Left renal cortex interstitium (tissue), 4 donors: ENCODE measurements at regions not wholly inside any gene's neighbourhood (a gene's known extent, or its start where the extent isn't known, plus 50 kb on each side); places are given as distances from the start of the nearest gene placed in this dataset.
"Not testable (repeated sequence)": the region's sequence is repeated elsewhere in the genome, so short reads cannot be mapped to it uniquely, and the experiment has no call there.

Experiments used
- DNase-seq, 4 donors: peaks; one replicate each; pipeline ENCODE4 v3.0.0-alpha.2; 2013; ENCODE audit warnings: low read depth in 4 of 4, low spot score in 2 of 4, missing footprints in 1 of 4

DNA sequence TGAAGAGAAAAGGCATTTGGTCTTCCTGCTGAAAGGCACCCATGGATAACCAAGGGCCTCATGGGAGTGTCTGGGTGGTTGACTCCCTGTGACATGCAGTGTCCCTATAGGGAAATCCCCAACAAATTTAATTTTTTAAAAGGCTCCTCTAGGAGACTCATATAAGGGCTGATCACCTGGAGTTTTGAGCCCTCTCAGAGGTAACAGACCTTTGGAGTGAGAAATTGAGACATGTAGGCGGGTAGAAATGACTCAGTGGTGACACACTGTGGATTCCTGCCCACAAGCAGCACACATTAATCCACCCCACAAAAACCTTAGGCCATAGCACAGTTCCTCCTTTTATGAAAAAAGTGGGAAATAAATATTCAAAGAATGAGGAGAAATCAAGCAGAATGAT is 557.0 kb upstream of the CNTNAP5 start:
- no peak for DNase-seq

DNA sequence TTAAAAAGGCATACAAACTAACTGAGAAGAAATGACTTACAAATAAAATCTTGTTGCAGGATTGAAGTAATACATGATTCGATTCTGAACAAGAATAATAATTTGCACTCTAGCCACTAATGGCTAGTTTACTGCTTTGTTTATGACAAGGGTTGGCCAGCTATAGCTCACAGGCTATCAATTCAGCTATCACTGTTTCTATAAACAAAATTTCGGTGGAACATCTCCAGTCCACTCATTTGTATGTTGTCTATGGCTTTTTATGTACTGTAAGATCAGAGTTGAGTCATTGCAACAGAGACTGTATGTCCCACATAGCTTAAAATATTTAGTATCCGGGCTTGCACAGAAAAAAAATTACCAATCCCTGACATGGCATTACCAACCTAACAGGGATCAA is 543.7 kb upstream of the CNTNAP5 start:
- DNase-seq: no peak

GRCh38 chr2:123485056-123485455 is 540.0 kb upstream of the CNTNAP5 start:
- DNase-seq: no peak

DNA sequence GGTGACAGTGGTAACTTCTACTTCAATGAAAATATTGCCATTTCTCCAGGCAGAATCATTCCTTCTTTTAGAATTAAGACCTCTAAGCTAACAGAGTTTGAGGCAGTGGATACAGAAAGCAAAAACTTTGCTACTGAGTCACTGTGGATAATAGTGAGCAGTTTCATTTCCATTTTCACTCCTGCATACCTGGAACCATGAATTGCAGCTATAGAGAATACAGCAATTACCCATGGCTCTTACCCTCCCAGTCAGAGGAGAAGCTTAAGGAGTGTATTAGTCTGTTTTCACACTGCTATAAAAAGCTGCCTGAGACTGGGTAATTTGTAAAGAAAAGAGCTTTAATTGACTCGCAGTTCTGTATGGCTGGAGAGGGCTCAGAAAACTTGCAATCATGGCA is 531.4 kb upstream of the CNTNAP5 start:
- DNase-seq: no peak

DNA sequence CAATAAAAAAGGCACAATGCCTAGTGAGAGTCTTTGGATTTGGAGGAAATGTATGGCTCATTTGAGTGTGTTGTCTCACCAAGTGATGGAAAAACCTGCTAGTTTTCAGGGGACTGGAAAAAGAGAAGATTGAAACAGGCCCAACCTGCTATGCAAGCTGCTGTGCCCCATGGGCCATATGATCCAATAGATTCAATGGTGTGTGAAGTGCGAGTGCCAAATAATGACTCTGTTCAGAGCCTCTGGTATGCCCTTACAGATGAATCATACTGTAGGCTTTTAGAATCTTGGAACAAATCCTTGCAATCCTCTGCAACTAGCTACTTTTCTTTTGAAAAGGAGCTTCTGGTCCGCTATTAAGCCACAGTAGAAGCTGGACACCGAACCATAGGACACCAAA is 529.8 kb upstream of the CNTNAP5 start:
- no peak for DNase-seq

DNA sequence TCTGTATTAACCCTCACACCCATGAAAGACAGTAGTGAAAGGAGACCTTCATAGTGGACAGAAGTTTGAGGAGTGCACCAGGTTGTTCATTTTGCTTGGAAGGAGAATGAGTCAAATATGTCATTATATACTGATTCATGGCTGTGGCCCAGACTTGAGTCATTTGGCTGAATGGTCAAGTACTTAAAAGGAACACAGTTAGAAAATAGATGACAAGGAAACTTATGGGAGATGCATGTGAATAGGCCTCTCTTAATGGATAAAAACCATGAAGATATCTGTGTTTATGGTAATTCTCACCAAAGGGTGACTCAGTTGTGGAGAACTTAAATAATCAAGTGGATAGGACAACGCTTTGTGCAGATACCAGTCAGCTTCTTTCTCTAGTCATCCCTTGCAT is 524.7 kb upstream of the CNTNAP5 start:
- no peak for DNase-seq

GRCh38 chr2:123500988-123501387 is 524.1 kb upstream of the CNTNAP5 start:
- DNase-seq: no peak

DNA sequence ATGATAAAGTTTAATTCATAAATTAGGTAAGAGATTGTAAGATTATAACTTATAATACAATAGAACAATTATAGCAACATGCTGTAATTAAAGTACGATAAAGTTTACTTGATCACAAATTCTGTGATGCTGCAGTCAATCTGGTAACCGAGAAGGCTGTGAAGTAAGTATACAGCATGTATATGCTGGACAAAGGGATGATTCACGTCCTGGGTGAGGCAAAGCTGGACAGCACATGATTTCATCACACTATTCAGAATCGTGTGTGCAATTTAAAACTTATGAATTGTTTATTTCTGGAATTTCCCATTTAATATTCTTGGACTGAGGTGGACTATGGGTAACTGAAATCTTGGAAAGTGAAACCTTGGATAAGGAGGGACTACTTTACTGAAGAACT is 522.2 kb upstream of the CNTNAP5 start:
- no peak for DNase-seq

DNA sequence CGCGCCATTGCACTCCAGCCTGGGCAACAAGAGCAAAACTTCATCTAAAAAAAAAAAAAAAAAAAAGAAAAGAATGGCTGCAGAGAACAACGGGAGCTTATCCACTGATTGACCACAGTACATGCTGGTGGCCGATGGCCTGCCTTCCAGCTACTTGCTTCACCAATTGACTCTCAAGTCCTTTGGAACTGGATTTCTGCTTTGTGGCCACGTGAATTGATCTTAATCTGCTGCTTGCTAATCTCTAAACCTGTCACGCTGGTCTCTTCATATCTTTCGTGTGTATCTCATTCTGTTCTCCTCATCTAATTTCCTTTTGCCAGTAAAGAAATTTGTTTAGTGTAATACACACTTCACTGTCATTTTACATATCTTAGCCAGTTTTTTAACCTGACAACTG is 512.5 kb upstream of the CNTNAP5 start:
- no peak for DNase-seq

DNA sequence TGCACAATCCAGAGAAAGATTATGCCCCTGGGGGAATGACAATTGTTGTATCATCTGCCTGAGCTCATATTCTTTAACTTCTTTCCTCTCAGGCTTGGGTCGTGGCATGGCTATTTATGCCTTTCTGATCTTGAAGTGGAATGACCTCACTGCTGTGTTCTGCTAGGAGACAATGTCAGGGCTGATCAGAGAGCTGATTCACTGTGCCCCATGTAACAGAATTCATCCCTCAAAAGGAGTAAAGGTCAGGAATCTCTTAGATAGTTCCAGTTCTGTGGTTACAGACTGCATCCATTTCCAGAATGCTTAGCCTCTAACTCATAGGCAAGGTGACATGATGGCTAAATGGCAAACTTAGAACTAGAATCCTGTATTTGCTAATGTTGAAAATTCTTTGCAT is 511.7 kb upstream of the CNTNAP5 start:
- no peak for DNase-seq

DNA sequence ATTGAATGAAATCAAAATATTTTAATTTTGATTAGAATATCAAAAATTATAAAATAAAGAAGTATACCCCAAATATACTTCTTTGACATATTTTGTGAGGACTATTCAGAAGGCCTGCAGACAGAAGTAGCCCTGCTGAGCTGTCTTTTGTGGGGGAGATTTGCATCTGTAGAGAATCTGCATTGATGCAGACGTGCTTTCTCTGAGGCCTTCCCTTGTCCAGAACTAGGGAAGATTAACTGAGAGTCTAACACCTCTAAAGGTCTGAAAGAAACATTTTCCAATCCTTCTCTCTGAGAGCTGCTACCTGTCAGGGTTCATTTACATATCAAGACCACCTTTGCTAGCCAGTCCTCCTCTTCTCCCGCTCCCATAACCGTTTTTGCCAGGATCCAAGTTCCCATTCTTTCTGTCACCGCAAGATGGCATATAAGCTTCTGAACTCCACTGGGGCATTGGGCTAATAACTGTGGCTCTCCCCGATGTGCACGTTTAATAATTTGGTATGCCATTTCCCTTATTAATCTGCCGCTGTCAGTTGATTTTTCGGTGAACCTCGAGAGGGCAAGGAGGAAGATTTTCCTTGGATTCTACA is 510.4 kb upstream of the CNTNAP5 start:
- no peak for DNase-seq

DNA sequence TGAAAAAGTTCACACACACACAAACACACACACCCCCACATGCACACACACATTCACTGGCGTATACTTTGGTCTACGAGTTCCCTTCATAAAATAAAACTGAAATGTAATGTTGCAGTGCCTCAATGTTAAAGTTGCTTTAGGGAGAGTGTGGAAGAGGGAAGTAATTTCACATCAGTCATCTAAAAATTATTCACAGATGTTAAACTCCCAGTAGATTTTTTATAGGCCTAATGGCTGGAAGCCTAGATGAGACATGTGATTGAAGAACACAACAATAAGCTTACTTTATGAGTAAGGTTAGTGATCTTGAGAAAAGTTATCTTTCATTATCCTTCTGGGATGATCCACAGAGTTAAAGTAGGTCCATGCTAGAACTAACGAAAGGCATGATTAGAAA is 506.7 kb upstream of the CNTNAP5 start:
- no peak for DNase-seq

DNA sequence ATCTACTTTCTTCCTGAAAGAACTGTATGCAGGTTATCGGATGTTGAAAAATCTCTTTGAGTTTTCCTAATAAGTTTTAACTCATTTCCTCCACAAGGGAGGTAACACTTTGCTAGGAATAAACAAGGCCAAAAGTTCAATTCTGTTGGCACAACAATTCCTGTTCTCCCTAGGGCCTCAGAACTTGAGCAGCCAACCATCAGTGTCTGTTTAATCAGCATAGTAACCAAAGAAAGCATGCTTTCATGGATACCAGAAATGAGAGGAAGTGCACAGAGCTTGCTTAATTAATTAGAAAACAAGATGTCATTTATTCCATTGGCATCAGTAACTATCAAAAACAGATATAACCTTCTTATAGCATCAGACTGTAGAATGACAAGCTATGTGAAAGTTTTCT is 503.2 kb upstream of the CNTNAP5 start:
- no peak for DNase-seq

GRCh38 chr2:123522498-123522897 is 502.6 kb upstream of the CNTNAP5 start:
- DNase-seq: not testable (repeated sequence)

DNA sequence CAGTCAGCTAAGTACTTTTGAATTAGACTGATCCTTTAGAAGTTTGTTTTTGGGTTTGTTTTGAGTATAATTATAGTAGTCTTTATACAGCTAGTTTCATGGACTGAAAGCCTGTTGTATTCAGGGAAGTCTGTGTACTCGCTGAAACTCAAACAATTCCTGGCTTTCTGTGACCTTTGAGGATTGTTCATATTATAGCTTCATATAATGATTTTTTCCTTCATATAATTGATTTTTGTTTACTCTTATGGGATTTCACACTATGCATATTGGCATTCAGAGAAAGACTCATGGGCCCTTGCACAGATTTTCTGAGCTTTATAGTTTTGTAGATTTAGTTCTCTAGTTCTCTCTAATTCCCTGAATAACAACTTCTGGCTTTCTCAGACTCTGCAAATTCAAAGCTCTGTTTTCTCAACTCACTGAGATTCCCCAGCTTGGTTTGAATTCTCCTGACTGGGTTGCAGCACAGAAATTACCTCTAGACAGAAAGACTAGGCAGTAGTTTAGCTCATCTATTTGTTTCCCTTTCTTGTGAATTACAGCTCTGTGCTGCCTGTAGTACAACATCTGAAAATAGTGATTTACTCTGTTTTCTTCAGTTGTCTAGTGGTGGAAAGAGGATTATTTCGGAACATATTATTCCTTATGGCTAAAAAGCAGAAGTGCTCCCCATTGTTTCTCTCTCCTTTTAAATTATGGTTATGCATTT is 495.9 kb upstream of the CNTNAP5 start:
- no peak for DNase-seq

DNA sequence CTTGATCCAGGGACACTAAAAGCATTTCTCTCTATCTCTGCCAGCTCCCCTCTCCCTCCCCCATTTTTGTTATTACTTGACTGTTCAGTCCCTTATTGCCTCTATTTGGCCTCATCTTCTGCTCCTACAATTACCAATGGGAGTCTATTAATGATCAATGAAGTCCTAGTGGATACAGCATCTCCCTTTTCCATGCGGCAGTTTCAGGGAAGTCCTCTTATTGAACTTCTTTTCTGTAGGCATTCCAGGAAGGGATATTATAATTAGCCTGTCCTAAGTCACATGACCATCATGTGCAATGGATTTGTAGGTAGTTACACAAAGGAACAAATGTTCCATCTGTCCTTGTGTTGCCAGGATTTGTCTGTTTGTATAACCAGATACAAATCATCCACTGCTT is 495.1 kb upstream of the CNTNAP5 start:
- DNase-seq: no peak

GRCh38 chr2:123532126-123532525 is 493.0 kb upstream of the CNTNAP5 start:
- DNase-seq: no peak

- no peak for DNase-seq
These were observed 492.1 kb upstream of the CNTNAP5 start for GRCh38 chr2:123532994-123533393.

DNA sequence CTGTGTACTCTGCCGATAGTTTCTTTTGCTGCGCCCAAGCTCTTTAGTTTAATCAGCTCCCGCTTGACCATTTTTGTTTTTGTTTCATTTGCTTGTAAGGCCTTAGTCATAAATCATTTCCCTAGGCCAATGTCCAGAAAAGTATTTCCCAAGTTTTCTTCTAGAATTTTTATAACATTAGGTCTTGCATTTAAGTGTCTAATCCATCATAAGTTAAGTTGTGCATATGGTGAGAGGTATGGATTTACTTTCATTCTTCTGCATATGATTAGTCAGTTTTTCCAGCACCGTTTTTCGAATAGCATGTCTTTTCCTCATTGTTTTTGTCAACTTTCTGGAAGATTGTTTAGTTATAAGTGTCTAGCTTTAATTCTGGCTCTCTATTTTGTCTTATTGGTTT is 484.8 kb upstream of the CNTNAP5 start:
- DNase-seq: no peak

DNA sequence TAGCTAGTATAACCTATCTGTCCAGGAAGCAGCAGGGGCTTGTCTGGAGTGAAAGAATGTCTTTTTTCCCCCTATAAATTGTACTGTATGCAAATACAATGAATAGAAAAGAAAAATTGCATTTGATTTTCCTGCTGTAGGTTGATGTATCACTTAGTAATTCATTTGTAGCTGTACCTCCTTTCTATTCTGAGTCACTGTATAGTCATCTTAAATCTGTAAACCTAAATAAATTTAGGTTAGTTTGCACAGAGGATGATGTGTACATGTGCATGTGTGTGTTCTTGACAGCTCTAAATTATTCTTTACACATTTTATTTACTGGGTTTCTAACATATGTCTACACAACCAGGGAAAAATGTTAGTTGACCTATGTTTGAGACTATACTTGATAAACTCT is 478.7 kb upstream of the CNTNAP5 start:
- DNase-seq: no peak

GRCh38 chr2:123563515-123563914 is 461.6 kb upstream of the CNTNAP5 start:
- no peak for DNase-seq

DNA sequence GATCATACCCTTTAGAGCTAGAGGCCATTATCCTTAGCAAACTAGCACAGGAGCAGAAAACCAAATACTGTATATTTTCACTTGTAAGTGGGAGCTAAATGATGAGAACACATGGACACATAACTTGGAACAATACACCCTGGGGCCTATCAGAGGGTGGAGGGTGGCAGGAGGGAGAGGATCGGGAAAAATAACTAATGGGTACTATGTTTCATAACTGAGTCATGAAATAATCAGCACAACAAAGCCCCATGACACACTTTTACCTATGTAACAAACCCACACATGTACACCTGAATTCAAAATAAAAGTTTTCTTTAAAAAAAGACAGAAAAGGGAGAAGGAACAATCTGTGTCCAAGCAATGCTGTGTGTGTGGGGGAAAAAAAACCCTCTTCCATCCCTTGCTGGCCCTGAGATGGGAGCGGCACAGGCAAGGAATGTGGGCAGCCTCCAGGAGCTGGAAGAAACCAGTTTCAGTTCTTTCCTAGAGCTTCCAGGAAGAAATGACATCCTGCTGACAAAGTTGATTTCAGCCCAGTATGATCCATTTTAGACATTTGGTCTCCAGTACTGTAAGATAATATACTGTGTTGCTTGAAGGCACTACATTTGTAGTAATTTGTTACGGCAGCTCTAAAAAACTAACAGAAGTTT is 458.7 kb upstream of the CNTNAP5 start:
- DNase-seq: no peak
